ENCODE measurements at regions not wholly inside any gene's neighbourhood (a gene's known extent, or its start where the extent isn't known, plus 50 kb on each side); places are given as distances from the start of the nearest gene placed in this dataset.

GRCh38 chr1:87730274-87731216, 401.9 kb downstream of the LMO4 start:
- no peaks in the 10 kb centered on the region for H3K4me1 ChIP-seq (ENCODE audit: control insufficient read depth, extremely low read depth, insufficient read depth, low read length)
- no peaks in the 10 kb centered on the region for H3K9me3 ChIP-seq (ENCODE audit: control insufficient read depth, insufficient read depth, low read depth, low read length)
- no peak overlapping the region for H2AFZ ChIP-seq (ENCODE audit: low read length)
- H4K20me1 ChIP-seq (ENCODE audit: control insufficient read depth, extremely low read depth, insufficient read depth, low read length) = no peaks in the 10 kb centered on the region
- H3K27ac ChIP-seq (ENCODE audit: insufficient read depth, low read length) = no peak overlapping the region
- H3K4me2 ChIP-seq (ENCODE audit: extremely low read depth, insufficient read depth, low read length) = no peak overlapping the region
- H3K4me3 ChIP-seq (replicated peaks in 1 of 4; ENCODE audit: control extremely low read depth in 1 of 4, insufficient read depth in 1 of 4, low read depth in 3 of 4, low read length in 4 of 4) = no peak overlapping the region
- no peak overlapping the region for H3K9ac ChIP-seq (ENCODE audit: insufficient read depth, low read length)
- no peaks in the 10 kb centered on the region for H3K27me3 ChIP-seq (ENCODE audit: control insufficient read depth, insufficient read depth, low read length)
- H3K79me2 ChIP-seq (ENCODE audit: control insufficient read depth, insufficient read depth, low read length) = no peaks in the 10 kb centered on the region
- no peak for TF ChIP-seq EZH2 (IDR thresholded peaks at IDR 0.05; ENCODE audit: low read length, missing control alignments)
- no peak for TF ChIP-seq CTCF (conservative IDR thresholded peaks at IDR 0.05 in 1 of 2, IDR thresholded peaks at IDR 0.05 in 1 of 2; ENCODE audit: low read depth in 1 of 2, low read length in 2 of 2)
- DNase-seq (ENCODE audit: low read depth in 2 of 2) = peak in 1 of 2 donors; percentile 29
- no peaks in the 10 kb centered on the region for H3K36me3 ChIP-seq (ENCODE audit: control insufficient read depth, insufficient read depth, low read length)

GRCh38 chr1:87733386-87733785, 404.7 kb downstream of the LMO4 start:
- no peaks in the 10 kb centered on the region for H4K20me1 ChIP-seq (ENCODE audit: control insufficient read depth, extremely low read depth, insufficient read depth, low read length)
- H3K79me2 ChIP-seq (ENCODE audit: control insufficient read depth, insufficient read depth, low read length) = no peaks in the 10 kb centered on the region
- no peaks in the 10 kb centered on the region for H3K36me3 ChIP-seq (ENCODE audit: control insufficient read depth, insufficient read depth, low read length)
- no peak overlapping the region for H3K9ac ChIP-seq (ENCODE audit: insufficient read depth, low read length)
- DNase-seq (ENCODE audit: low read depth in 2 of 2) = peak in 1 of 2 donors; percentile 19
- H3K27ac ChIP-seq (ENCODE audit: insufficient read depth, low read length) = no peak overlapping the region
- H2AFZ ChIP-seq (ENCODE audit: low read length) = no peak overlapping the region
- no peak for TF ChIP-seq EZH2 (IDR thresholded peaks at IDR 0.05; ENCODE audit: low read length, missing control alignments)
- TF ChIP-seq CTCF (conservative IDR thresholded peaks at IDR 0.05 in 1 of 2, IDR thresholded peaks at IDR 0.05 in 1 of 2; ENCODE audit: low read depth in 1 of 2, low read length in 2 of 2) = no peak
- no peaks in the 10 kb centered on the region for H3K4me1 ChIP-seq (ENCODE audit: control insufficient read depth, extremely low read depth, insufficient read depth, low read length)
- H3K27me3 ChIP-seq (ENCODE audit: control insufficient read depth, insufficient read depth, low read length) = no peaks in the 10 kb centered on the region
- no peak overlapping the region for H3K4me2 ChIP-seq (ENCODE audit: extremely low read depth, insufficient read depth, low read length)
- H3K9me3 ChIP-seq (ENCODE audit: control insufficient read depth, insufficient read depth, low read depth, low read length) = no peaks in the 10 kb centered on the region
- H3K4me3 ChIP-seq (replicated peaks in 1 of 4; ENCODE audit: control extremely low read depth in 1 of 4, insufficient read depth in 1 of 4, low read depth in 3 of 4, low read length in 4 of 4) = no peak overlapping the region

- no peak overlapping the region for H2AFZ ChIP-seq (ENCODE audit: low read length)
- H4K20me1 ChIP-seq (ENCODE audit: control insufficient read depth, extremely low read depth, insufficient read depth, low read length) = no peaks in the 10 kb centered on the region
- H3K36me3 ChIP-seq (ENCODE audit: control insufficient read depth, insufficient read depth, low read length) = no peaks in the 10 kb centered on the region
- no peaks in the 10 kb centered on the region for H3K4me1 ChIP-seq (ENCODE audit: control insufficient read depth, extremely low read depth, insufficient read depth, low read length)
- H3K27me3 ChIP-seq (ENCODE audit: control insufficient read depth, insufficient read depth, low read length) = no peaks in the 10 kb centered on the region
- no peak overlapping the region for H3K9ac ChIP-seq (ENCODE audit: insufficient read depth, low read length)
- H3K79me2 ChIP-seq (ENCODE audit: control insufficient read depth, insufficient read depth, low read length) = no peaks in the 10 kb centered on the region
- TF ChIP-seq CTCF (conservative IDR thresholded peaks at IDR 0.05 in 1 of 2, IDR thresholded peaks at IDR 0.05 in 1 of 2; ENCODE audit: low read depth in 1 of 2, low read length in 2 of 2) (no peak), EZH2 (IDR thresholded peaks at IDR 0.05; ENCODE audit: low read length, missing control alignments) (no peak)
- DNase-seq (ENCODE audit: low read depth in 2 of 2) = no peak
- no peak overlapping the region for H3K27ac ChIP-seq (ENCODE audit: insufficient read depth, low read length)
- no peaks in the 10 kb centered on the region for H3K9me3 ChIP-seq (ENCODE audit: control insufficient read depth, insufficient read depth, low read depth, low read length)
- no peak overlapping the region for H3K4me2 ChIP-seq (ENCODE audit: extremely low read depth, insufficient read depth, low read length)
- H3K4me3 ChIP-seq (replicated peaks in 1 of 4; ENCODE audit: control extremely low read depth in 1 of 4, insufficient read depth in 1 of 4, low read depth in 3 of 4, low read length in 4 of 4) = no peak overlapping the region
These were observed 407.1 kb downstream of the LMO4 start for GRCh38 chr1:87735750-87736149.

Data from fibroblast of lung (primary cell).